T-helper 2 cell treated with Interferon-gamma antibody and Interleukin-4, amounts not matched to agents 5 μg/mL and 100 μg/mL, for 36 hours (primary cell): ENCODE measurements at regions not wholly inside any gene's neighbourhood (a gene's known extent, or its start where the extent isn't known, plus 50 kb on each side); places are given as distances from the start of the nearest gene placed in this dataset.

Experiments
- DNase-seq: peaks from one replicate; pipeline ENCODE4 v3.0.0; 2021; ENCODE audit warnings: low spot score
- H3K27ac Mint-ChIP-seq: one replicate; pipeline ENCODE4 v1.8.0; 2021; ENCODE audit warnings: mild to moderate bottlenecking, mixed read lengths
- H3K27me3 Mint-ChIP-seq: one replicate; pipeline ENCODE4 v1.8.0; 2021; ENCODE audit warnings: low read depth, mixed read lengths
- H3K36me3 Mint-ChIP-seq: one replicate; pipeline ENCODE4 v1.8.0; 2021; ENCODE audit warnings: low read depth, mixed read lengths
- H3K4me1 Mint-ChIP-seq: one replicate; pipeline ENCODE4 v1.8.0; 2021; ENCODE audit warnings: low read depth, mixed read lengths
- H3K4me3 Mint-ChIP-seq: one replicate; pipeline ENCODE4 v1.8.0; 2022; ENCODE audit warnings: mild to moderate bottlenecking, moderate library complexity, mixed read lengths
- H3K9me3 Mint-ChIP-seq: one replicate; pipeline ENCODE4 v1.8.0; 2021; ENCODE audit warnings: mixed read lengths

DNA sequence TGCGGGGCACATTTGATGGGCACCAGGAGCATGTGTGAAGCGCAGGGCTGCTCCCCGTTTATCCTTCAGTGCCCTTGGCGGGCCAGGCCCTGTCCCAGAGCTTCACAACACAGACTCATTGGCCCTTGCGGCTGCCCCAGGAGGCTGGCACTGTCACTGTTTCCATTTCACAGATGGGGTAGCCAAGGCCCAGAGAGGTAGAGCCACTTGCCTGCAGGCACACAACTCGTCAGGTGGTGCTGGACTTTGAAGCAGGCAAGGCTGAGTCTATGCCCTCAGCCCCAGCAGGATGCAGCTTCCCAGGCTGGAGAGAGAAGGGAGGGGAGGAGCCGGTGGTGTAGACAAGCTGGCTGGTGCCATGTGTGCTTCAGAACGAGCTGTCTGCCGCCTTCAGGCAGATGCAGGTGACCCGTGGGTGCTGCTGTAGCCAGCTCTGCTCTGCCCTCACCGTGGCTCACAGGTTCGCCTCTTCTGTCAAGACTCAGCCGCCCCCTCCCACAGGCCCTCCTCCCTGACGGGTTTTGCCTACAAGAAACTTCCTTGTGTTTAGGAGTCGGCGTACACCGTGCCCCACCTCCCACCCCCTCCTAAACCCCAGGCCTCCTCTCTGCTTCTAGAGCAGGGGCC is 232.3 kb upstream of the CIBAR2 start:
- Mint-ChIP-seq H3K4me1 (no peaks in the 10 kb centered on the region), H3K27me3 (no peaks in the 10 kb centered on the region), H3K27ac (no peak overlapping the region)

DNA sequence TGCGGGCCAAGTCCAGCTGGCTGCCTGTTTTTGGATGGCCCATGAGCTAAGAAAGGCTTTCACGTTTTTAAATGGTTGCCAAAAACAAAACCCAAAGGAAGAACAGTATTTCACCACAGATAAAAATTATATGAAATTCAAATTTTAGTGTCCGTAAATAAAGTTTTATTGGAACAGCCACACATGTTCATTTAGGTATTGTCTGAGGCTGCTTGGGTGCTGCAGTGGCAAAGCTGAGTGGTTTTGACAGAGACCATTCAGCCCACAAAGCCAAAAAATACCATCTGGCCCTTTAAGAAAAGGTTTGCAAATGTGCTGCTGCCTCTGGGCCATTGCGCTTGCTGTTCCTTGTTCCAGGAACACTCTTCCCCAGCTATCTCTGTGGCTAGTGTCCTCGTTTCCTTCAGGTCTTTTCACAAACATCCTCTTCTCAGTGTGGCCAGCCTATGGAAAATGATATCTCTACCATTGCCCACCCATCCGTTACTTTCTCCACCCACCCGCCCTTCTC is 232.9 kb upstream of the CIBAR2 start:
- DNase-seq, result no peak
- Mint-ChIP-seq H3K4me1 (no peaks in the 10 kb centered on the region), H3K36me3 (no peaks in the 10 kb centered on the region), H3K4me3 (no peak overlapping the region), H3K27me3 (no peaks in the 10 kb centered on the region), H3K9me3 (no peaks in the 10 kb centered on the region), H3K27ac (no peak overlapping the region)

More for the DNA sequence above, 232.3 kb upstream of the CIBAR2 start:
- Mint-ChIP-seq H3K4me3 (no peak overlapping the region), H3K9me3 (no peaks in the 10 kb centered on the region), H3K36me3 (no peaks in the 10 kb centered on the region)
- no peak for DNase-seq

DNA sequence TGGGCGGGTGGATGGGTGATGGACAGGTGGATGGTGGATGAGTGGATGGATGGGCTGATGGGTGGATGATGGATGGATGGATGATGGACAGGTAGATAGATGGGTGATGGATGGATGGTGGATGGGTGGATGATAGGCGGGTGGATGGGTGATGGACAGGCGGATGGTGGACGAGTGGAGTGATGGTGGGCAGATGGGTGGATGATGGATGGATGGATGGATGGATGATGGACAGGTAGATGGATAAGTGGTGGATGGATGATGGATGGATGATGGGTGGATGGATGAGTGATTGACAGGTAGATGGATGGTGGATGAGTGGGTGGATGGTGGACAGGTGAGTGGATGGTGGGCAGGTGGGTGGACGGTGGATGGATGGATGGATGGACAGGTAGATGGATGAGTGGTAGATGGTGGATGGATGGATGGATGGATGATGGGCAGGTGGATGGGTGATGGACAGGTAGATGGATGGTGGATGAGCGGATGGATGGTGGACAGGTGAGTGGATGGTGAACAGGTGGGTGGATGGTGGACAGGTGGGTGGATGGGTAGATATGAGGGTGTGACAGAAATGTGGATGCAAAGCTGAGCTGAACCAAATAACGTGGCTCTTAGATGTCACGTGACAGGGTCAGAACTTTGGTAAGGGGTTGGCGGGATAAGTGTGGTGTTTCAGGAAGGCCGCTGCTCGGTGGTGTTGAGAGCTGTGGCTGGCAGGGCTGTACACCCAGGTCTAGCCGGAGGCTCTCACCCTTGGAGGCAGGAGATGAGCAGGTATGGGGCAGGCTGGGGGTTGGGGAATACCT is 234.3 kb upstream of the CIBAR2 start:
- Mint-ChIP-seq H3K27ac (no peak overlapping the region), H3K4me1 (no peaks in the 10 kb centered on the region), H3K9me3 (no peaks in the 10 kb centered on the region), H3K36me3 (no peaks in the 10 kb centered on the region), H3K27me3 (no peaks in the 10 kb centered on the region), H3K4me3 (no peak overlapping the region)
- no peak for DNase-seq

DNA sequence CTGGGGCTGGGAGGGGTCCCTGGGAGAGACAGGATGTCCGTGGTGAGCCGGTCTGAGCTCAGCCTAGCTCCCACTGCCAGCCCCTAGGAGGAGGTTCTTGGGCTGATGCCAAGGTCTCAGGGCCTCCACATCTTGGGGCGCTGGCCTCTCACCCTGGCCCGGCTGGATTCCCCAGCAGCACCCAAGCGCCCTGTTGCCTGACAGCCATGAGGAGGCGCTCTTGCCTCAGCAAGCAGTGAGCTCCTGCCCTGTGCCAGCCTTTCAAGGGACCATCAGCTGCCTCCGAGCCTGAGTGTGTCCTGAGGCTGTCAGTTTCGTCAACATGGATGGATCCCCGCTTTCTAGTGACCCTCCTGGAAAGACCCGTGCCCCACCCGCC is 234.9 kb upstream of the CIBAR2 start:
- no peak overlapping the region for H3K4me3 Mint-ChIP-seq
- DNase-seq, result no peak
- no peaks in the 10 kb centered on the region for H3K4me1 Mint-ChIP-seq
- H3K27ac Mint-ChIP-seq, result no peak overlapping the region
- H3K9me3 Mint-ChIP-seq, result no peaks in the 10 kb centered on the region
- no peaks in the 10 kb centered on the region for H3K36me3 Mint-ChIP-seq
- H3K27me3 Mint-ChIP-seq, result no peaks in the 10 kb centered on the region

DNA sequence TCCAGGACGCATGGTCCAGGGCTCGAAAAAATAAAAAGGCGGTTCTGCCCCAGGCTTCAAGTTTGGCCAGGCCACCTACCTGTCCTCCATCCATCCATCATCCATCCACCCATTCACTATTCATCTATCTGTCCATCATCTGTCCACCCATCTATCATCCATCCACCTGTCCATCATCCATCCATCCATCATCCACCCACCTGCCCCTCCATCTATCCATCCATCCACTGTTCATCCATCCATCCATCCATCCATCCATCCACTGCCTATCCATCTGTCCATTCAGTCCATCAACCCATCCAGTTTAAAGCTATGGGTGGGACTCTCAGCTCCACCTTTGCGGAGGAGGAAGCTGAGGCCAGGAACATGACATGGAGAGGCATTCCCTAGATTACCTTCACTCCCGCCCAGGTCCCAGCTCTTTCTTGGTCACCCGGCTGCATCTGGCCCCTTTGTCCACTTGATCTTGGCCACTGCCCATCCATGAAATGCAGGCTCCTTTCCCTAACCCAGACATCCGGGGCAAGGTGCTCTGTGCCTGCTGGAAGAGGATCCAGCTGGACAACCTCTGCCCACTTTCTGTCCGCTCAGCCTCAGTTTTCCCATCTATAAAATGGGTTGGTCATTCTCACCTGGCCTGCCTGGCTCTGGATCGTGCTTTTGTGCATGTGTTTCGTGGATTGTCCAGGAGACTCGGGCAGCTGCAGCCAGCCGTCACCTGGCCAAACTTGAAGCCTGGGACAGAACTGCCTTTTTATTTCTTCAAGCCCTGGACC is 236.0 kb upstream of the CIBAR2 start:
- Mint-ChIP-seq H3K9me3 (no peaks in the 10 kb centered on the region), H3K27me3 (no peaks in the 10 kb centered on the region), H3K4me1 (no peaks in the 10 kb centered on the region), H3K4me3 (no peak overlapping the region), H3K27ac (no peak overlapping the region), H3K36me3 (no peaks in the 10 kb centered on the region)
- DNase-seq, result no peak

DNA sequence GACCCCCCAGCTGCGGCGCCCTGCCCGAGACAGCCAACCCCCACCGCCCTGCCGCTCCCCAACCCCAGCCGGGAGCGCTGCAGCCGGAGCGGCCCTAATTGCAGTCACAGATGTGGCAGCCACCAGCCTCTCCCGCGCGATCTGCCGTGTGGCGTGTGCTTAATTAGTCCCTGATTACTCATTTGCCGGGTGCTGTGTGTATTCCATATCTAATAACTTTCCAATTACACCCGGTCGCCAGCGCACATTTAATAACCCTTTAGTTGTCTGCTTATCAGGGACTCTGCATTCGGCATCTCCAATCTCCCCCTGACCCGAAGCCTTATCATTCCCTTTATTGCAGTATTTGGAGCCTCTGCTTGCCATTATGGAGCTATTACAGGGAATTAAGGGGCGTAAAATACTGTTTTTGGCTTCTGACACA is 236.7 kb upstream of the CIBAR2 start:
- H3K36me3 Mint-ChIP-seq, result no peaks in the 10 kb centered on the region
- no peaks in the 10 kb centered on the region for H3K27me3 Mint-ChIP-seq
- no peak overlapping the region for H3K27ac Mint-ChIP-seq
- no peaks in the 10 kb centered on the region for H3K4me1 Mint-ChIP-seq
- DNase-seq, result no peak
- no peak overlapping the region for H3K4me3 Mint-ChIP-seq
- H3K9me3 Mint-ChIP-seq, result no peaks in the 10 kb centered on the region

DNA sequence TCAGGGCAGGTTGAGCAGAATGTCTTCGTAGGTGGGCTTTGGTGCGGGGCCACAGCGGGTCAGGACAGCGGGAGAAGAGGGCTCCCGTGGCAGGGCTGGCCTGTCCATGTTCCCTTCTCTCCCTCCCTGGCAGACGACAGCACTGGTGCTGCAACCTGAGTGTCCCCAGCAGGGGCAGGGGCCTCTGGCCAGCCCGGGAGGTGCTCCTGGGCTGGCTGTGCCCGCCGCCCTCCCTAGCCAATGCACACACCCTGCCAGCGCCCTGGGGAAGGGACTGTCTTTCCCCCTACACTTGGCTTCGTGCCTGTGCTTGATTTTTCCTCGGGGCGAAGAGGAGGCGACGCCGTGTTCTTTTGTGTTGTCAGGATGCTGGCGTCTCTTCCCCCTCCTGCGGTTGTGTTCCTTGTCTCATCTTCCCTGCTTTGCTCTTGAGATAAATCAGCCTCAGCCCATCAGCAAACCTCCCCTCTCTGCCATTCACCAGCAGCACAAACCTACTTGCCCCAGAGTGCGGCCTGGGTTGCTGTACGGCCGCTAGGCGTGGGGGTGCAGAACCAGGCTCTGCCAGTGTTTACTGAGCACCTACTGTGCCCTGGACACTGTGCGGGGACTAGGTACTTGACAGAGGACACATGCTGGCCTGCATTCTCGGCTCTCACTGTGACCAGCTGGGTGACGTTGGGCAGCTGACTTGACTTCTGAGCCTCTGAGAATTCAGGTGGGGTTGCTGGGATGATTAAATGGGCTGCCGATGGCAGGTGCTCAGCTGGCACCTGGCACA is 237.3 kb upstream of the CIBAR2 start:
- DNase-seq, result no peak
- no peaks in the 10 kb centered on the region for H3K4me1 Mint-ChIP-seq
- no peaks in the 10 kb centered on the region for H3K36me3 Mint-ChIP-seq
- no peak overlapping the region for H3K27ac Mint-ChIP-seq
- H3K27me3 Mint-ChIP-seq, result no peaks in the 10 kb centered on the region
- no peak overlapping the region for H3K4me3 Mint-ChIP-seq
- H3K9me3 Mint-ChIP-seq, result no peaks in the 10 kb centered on the region

DNA sequence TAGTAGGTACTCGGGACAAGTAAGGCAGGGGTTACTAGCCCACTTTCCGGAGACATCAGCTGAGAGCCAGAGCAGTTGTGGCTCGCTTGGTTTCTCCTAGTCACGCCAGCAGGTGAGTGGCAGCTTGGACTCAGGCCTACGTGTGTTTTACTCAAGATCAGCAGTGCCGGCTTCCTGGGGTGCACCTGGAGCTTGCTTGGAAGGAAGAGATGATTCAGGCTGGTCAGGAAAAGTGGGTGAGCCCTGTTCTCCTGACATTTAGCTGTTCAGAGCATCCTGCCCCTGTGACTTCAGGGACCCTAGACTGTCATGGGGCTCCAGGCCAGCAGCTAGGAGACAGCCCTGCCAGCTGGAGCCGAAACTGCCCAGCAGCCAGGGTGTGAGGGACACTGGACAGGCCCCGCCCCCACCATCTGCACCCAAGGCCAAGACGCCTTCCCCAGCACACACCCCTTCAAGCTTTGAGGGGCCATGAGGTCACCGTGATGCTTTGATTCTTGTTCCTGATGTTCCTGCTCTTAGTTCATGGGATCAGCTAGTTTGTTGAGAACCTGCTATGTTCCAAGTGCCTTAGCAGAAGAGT is 238.0 kb upstream of the CIBAR2 start:
- Mint-ChIP-seq H3K27me3 (no peaks in the 10 kb centered on the region), H3K36me3 (no peaks in the 10 kb centered on the region), H3K4me1 (no peaks in the 10 kb centered on the region), H3K4me3 (no peak overlapping the region), H3K9me3 (no peaks in the 10 kb centered on the region), H3K27ac (no peak overlapping the region)
- DNase-seq, result no peak

DNA sequence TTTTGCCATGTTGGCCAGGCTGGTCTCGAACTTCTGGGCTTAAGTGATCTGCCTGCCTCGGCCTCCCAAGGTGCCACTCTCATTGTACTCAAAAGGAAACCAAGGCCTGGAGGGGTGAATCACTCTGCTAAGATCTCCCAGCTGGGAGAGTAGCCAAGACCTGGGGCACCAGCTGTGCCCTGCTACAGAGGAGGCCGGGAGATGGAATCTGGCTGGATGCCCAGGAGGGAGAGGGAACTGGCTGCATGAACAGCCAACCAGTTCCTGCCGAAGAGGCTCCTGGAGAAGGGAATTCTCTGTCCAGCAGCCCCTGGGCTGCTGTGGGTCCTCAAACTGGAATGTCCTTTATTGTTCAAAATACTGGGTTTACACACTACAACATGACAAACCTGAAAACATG is 238.7 kb upstream of the CIBAR2 start:
- no peaks in the 10 kb centered on the region for H3K4me1 Mint-ChIP-seq
- no peak for DNase-seq
- H3K27me3 Mint-ChIP-seq, result no peaks in the 10 kb centered on the region
- no peak overlapping the region for H3K4me3 Mint-ChIP-seq
- H3K27ac Mint-ChIP-seq, result no peak overlapping the region
- no peaks in the 10 kb centered on the region for H3K36me3 Mint-ChIP-seq
- no peaks in the 10 kb centered on the region for H3K9me3 Mint-ChIP-seq

DNA sequence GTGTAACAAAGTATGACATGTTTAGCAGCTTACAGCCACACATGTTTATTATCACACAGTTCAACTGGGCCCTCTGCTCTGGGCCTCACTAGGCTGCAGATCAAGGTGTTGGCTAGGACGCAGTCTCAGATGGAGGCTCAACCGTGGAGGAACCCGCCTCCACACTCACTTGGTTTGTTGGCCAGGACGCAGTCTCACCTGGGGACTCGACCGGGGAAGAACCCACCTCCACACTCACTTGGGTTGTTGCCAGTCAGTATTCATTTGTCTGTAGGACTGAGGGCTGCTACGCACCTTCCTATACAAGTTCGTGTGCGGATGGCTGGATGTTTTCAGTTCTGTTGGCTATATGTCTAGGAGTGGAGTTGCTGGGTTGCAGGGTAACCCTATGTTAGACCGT is 240.7 kb upstream of the CIBAR2 start:
- no peak overlapping the region for H3K4me3 Mint-ChIP-seq
- no peaks in the 10 kb centered on the region for H3K9me3 Mint-ChIP-seq
- DNase-seq, result no peak
- no peaks in the 10 kb centered on the region for H3K27me3 Mint-ChIP-seq
- no peaks in the 10 kb centered on the region for H3K36me3 Mint-ChIP-seq
- H3K27ac Mint-ChIP-seq, result no peak overlapping the region
- no peaks in the 10 kb centered on the region for H3K4me1 Mint-ChIP-seq

DNA sequence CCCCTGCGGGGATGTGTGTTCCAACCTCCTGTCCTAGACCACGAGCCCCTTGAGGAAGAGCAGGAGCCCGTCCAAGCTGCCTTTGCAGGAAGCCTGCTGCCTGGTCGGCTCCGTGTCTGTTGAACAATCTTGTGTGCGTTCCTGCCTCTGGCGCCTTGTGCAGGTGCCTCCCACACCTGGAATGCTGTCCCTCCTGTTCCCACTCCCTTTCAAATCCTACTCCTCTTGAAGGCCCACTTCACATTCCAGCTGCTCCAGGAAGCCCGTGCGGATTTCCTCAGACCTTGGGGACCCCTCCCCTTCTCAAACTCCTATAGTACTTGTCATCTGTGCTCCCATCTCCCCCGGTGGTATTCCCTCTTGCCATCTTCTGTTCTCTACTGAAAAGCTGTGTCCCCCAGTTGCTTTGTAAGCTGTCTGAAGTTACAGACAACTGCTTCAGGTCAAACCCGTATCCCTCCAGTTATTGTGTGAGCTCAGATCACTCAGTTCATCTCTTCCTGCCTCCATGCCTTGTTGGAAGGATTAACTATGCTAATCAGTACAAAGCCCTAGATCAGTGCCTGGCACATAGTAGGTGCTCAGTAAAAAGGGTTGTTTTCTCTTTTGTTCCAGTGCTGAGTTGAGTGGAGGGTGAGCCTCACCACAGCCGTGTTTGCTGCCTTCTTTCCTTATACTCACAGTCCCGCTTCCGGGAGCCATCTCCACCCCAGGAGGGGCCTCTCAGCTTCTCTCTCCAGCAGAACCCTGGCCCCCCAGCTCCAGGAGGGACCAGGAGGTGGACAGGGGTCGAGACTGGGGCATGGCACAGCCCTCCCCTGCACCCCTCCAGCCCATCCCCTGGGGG is 241.8 kb upstream of the CIBAR2 start:
- no peak overlapping the region for H3K4me3 Mint-ChIP-seq
- H3K27ac Mint-ChIP-seq, result no peak overlapping the region
- no peaks in the 10 kb centered on the region for H3K36me3 Mint-ChIP-seq
- H3K4me1 Mint-ChIP-seq, result no peaks in the 10 kb centered on the region
- H3K9me3 Mint-ChIP-seq, result no peaks in the 10 kb centered on the region
- DNase-seq, result no peak
- H3K27me3 Mint-ChIP-seq, result no peaks in the 10 kb centered on the region

DNA sequence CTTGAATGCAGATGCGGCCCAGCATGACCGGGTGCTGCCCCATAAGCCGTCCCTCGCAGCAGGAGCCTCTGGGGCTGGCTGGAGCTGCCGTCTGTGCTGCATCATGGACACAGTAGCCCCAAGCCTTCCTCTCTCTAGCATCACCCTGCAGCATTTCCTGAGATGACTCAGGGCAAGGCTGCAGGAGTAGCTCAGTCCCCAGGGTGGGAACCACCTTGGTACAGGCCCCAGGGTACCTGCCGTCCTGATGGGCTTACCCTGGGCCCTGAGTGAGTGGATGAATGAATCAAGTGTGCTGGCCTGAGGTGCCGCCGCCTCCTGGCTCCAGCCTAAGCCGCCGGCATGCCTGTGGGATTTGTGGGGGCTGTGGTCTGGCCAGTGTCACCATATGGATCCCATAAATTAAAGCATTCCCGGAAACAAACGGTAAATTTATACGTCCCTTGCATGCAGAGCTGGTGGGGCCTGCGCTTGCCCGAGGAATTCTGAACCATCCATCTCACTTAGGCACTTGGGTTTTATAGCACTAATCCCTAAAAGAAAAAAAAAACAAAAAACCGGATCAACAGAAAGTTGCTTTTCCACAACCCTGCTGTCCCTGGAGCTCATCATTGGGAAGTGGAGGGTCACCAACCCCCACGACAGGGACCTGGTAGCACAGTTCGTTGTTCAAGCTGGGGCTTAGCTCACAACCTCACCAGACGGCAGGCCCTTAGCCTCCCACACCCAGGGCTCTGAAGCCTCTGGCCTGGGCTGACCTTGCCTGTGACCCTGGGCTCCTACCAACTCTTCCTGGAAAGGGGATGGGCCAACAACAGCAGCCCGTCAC is 242.6 kb upstream of the CIBAR2 start:
- no peak overlapping the region for H3K4me3 Mint-ChIP-seq
- no peak for DNase-seq
- H3K36me3 Mint-ChIP-seq, result no peaks in the 10 kb centered on the region
- no peak overlapping the region for H3K27ac Mint-ChIP-seq
- H3K4me1 Mint-ChIP-seq, result no peaks in the 10 kb centered on the region
- no peaks in the 10 kb centered on the region for H3K27me3 Mint-ChIP-seq
- H3K9me3 Mint-ChIP-seq, result no peaks in the 10 kb centered on the region
